GM12874 (cell line): ENCODE measurements at regions not wholly inside any gene's neighbourhood (a gene's known extent, or its start where the extent isn't known, plus 50 kb on each side); places are given as distances from the start of the nearest gene placed in this dataset.

Experiments used
- CTCF ChIP-seq: IDR thresholded peaks from 2 replicates; pipeline ENCODE4 v1.5.1; 2011; ENCODE audit warnings: low read depth, mild to moderate bottlenecking, control low read depth, low read length, moderate library complexity; ENCODE audit not compliant: insufficient read depth

- no peak for TF ChIP-seq CTCF
Measured at GRCh38 chr2:16189836-16190160, 249.4 kb downstream of the MYCN start.

- no peak for TF ChIP-seq CTCF
Measured at GRCh38 chr2:16189029-16189835, 248.9 kb downstream of the MYCN start.

GRCh38 chr2:16188261-16188890 lies 248.0 kb downstream of the MYCN start:
- TF ChIP-seq CTCF = no peak

GRCh38 chr2:16187482-16187817 lies 247.1 kb downstream of the MYCN start:
- TF ChIP-seq CTCF = no peak

- TF ChIP-seq CTCF = no peak
Measured at GRCh38 chr2:16186661-16187481, 246.5 kb downstream of the MYCN start.

GRCh38 chr2:16185801-16186272 lies 245.5 kb downstream of the MYCN start:
- TF ChIP-seq CTCF = no peak

- TF ChIP-seq CTCF = no peak
Measured at GRCh38 chr2:16184945-16185660, 244.8 kb downstream of the MYCN start.
